ENCODE measurements at regions not wholly inside any gene's neighbourhood (a gene's known extent, or its start where the extent isn't known, plus 50 kb on each side); places are given as distances from the start of the nearest gene placed in this dataset.

DNA sequence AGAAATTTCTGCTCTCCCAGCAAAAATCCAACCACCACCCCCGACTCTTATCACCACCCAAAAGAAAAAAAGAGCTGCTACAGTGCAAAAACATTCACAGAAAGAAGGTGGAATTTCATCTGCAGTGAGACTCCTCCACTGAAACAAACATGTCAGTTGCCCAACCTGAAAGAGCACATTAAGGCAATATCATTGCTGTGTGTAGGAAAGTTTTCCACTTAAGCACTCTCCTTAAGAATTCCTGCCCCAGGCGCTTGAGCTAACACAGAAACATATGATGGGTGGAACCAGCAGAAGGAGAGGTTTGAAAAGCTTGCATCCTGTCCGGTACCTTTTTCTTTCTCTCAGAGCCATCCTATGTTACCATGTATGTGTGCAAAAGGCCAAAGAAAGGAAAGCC lies 200.8 kb upstream of the GADL1 start:
- TF ChIP-seq, protein P1, sequence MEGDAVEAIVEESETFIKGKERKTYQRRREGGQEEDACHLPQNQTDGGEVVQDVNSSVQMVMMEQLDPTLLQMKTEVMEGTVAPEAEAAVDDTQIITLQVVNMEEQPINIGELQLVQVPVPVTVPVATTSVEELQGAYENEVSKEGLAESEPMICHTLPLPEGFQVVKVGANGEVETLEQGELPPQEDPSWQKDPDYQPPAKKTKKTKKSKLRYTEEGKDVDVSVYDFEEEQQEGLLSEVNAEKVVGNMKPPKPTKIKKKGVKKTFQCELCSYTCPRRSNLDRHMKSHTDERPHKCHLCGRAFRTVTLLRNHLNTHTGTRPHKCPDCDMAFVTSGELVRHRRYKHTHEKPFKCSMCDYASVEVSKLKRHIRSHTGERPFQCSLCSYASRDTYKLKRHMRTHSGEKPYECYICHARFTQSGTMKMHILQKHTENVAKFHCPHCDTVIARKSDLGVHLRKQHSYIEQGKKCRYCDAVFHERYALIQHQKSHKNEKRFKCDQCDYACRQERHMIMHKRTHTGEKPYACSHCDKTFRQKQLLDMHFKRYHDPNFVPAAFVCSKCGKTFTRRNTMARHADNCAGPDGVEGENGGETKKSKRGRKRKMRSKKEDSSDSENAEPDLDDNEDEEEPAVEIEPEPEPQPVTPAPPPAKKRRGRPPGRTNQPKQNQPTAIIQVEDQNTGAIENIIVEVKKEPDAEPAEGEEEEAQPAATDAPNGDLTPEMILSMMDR (IDR thresholded peaks at IDR 0.05), result no peak
- no peak for TF ChIP-seq POLR2A (IDR thresholded peaks at IDR 0.05)

Measured in vagina (tissue), 2 donors.